GM19468 (cell line): ENCODE measurements at regions not wholly inside any gene's neighbourhood (a gene's known extent, or its start where the extent isn't known, plus 50 kb on each side); places are given as distances from the start of the nearest gene placed in this dataset.

Experiments
- ATAC-seq: cut with Tn5 transposase; IDR thresholded peaks from one replicate; pipeline ENCODE4 v1.9.1; 2021; ENCODE audit warnings: mild to moderate bottlenecking, moderate library complexity, moderate number of reproducible peaks; ENCODE audit not compliant: unreplicated experiment; ENCODE audit errors: extremely low read depth

GRCh38 chr6:127030836-127031235 lies 87.6 kb upstream of the RSPO3 start:
- no peak for ATAC-seq

GRCh38 chr6:127031511-127031910 lies 87.0 kb upstream of the RSPO3 start:
- ATAC-seq: no peak

GRCh38 chr6:127032971-127033370 lies 85.5 kb upstream of the RSPO3 start:
- ATAC-seq: no peak

- no peak for ATAC-seq
Observed at GRCh38 chr6:127051571-127052260, 66.8 kb upstream of the RSPO3 start.

GRCh38 chr6:127053032-127053874 lies 65.2 kb upstream of the RSPO3 start:
- ATAC-seq: no peak

- no peak for ATAC-seq
Observed at GRCh38 chr6:127053875-127054235, 64.6 kb upstream of the RSPO3 start.

- no peak for ATAC-seq
Observed at GRCh38 chr6:127058027-127058426, 60.4 kb upstream of the RSPO3 start.

- ATAC-seq: no peak
Observed at GRCh38 chr6:127058936-127059335, 59.5 kb upstream of the RSPO3 start.
